BE2C (cell line): ENCODE measurements at regions not wholly inside any gene's neighbourhood (a gene's known extent, or its start where the extent isn't known, plus 50 kb on each side); places are given as distances from the start of the nearest gene placed in this dataset.
A peak's percentile ranks its signal among the peaks of the same experiment; 100 is the strongest.

Experiments
- DNase-seq: peaks from one replicate; pipeline ENCODE4 v3.0.0-alpha.2; 2020
- H3K27me3 ChIP-seq: fragments of 250-450 bp; sonication (Bioruptor Pico); 2 replicates; pipeline ENCODE4 v1.5.1; 2020; ENCODE audit warnings: mild to moderate bottlenecking
- H3K36me3 ChIP-seq: fragments of 250-450 bp; sonication (Bioruptor Pico); 2 replicates; pipeline ENCODE4 v1.5.1; 2020; ENCODE audit warnings: mild to moderate bottlenecking
- H3K4me1 ChIP-seq: fragments of 250-450 bp; sonication (Bioruptor Pico); 2 replicates; pipeline ENCODE4 v1.5.1; 2020
- H3K4me3 ChIP-seq: 2 replicates; pipeline ENCODE4 v1.5.1; 2011; ENCODE audit warnings: low read depth, low read length
- H3K9me3 ChIP-seq: fragments of 250-450 bp; sonication (Bioruptor Pico); 2 replicates; pipeline ENCODE4 v1.5.1; 2020
- CTCF ChIP-seq: IDR thresholded peaks from 2 replicates; pipeline ENCODE4 v1.5.1; 2012; ENCODE audit warnings: mild to moderate bottlenecking, low read depth, low read length

- H3K4me1 ChIP-seq, result no peaks in the 10 kb centered on the region
- H3K27me3 ChIP-seq, result no peaks in the 10 kb centered on the region
- no peak overlapping the region for H3K4me3 ChIP-seq
- no peaks in the 10 kb centered on the region for H3K36me3 ChIP-seq
- no peaks in the 10 kb centered on the region for H3K9me3 ChIP-seq
- no peak for TF ChIP-seq CTCF
- no peak for DNase-seq
Measured at GRCh38 chr4:59086410-59086809, 1976.2 kb upstream of the IGFBP7 start.

- no peaks in the 10 kb centered on the region for H3K27me3 ChIP-seq
- no peaks in the 10 kb centered on the region for H3K4me1 ChIP-seq
- no peak overlapping the region for H3K4me3 ChIP-seq
- TF ChIP-seq CTCF, result no peak
- peak; percentile 2 for DNase-seq
- H3K36me3 ChIP-seq, result no peaks in the 10 kb centered on the region
- H3K9me3 ChIP-seq, result no peaks in the 10 kb centered on the region
Measured at GRCh38 chr4:59091146-59092142, 1981.3 kb upstream of the IGFBP7 start.

DNA sequence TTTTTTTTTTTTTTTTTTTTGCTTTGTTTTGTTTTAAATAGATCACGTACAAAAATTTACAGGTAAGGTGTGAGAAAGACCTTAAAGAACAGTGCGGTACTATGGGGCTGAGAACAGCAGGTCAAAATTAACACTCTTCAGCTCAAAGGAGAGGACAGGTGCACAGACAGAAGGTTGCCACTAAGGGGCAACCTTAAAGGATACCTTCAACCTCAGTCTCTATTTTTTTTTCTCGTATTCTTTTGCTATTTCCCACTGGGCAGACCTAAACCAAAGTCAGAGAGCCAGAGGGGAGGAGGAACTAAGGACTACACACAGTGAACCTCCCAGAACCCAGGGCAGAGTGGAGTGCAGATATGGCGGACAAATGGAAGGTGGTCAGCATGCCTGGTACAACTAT is 1984.3 kb upstream of the IGFBP7 start:
- Histone ChIP-seq H3K27me3 (no peaks in the 10 kb centered on the region), H3K4me1 (no peaks in the 10 kb centered on the region), H3K4me3 (no peak overlapping the region), H3K36me3 (no peaks in the 10 kb centered on the region), H3K9me3 (no peaks in the 10 kb centered on the region; the same call in 1 of the 2 replicates)
- no peak for TF ChIP-seq CTCF
- DNase-seq, result no peak

GRCh38 chr4:59102311-59102710 is 1992.1 kb upstream of the IGFBP7 start:
- no peak for TF ChIP-seq CTCF
- no peaks in the 10 kb centered on the region for H3K27me3 ChIP-seq
- H3K4me1 ChIP-seq, result no peaks in the 10 kb centered on the region
- no peak for DNase-seq
- H3K4me3 ChIP-seq, result no peak overlapping the region
- no peaks in the 10 kb centered on the region for H3K36me3 ChIP-seq
- H3K9me3 ChIP-seq, result no peaks in the 10 kb centered on the region

DNA sequence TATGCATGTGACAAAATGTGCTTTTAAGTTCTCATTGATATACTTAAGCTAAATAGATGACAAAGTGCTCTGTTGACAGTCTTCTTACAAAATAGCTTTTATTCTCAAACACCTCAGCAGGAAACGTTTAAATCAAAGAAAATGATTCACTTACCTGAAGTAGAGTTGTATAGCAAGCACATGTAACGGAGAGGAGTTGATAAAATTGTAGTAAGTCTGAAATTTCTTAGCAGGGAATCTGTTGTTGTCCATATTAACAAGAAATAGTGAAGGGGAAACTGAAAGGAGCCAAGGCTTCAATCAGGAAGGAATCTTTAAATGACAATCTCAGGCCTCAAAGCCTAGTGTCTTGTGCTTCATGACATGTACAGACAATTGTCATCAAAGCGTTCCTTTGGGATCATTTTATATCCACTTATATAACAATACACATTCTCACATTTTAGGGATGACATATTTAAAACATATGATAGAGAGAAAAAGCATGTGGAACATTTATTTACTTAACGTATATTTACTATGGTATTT is 2010.2 kb upstream of the IGFBP7 start:
- H3K36me3 ChIP-seq, result no peaks in the 10 kb centered on the region
- no peaks in the 10 kb centered on the region for H3K27me3 ChIP-seq
- H3K4me1 ChIP-seq, result no peaks in the 10 kb centered on the region
- no peaks in the 10 kb centered on the region for H3K9me3 ChIP-seq
- no peak for TF ChIP-seq CTCF
- no peak for DNase-seq
- H3K4me3 ChIP-seq, result no peak overlapping the region

GRCh38 chr4:59122626-59123025 is 2012.4 kb upstream of the IGFBP7 start:
- Histone ChIP-seq H3K9me3 (no peaks in the 10 kb centered on the region), H3K4me3 (no peak overlapping the region), H3K36me3 (no peaks in the 10 kb centered on the region), H3K4me1 (no peaks in the 10 kb centered on the region), H3K27me3 (no peaks in the 10 kb centered on the region)
- DNase-seq, result no peak
- TF ChIP-seq CTCF, result no peak
